HG03159 (cell line): ENCODE measurements at regions not wholly inside any gene's neighbourhood (a gene's known extent, or its start where the extent isn't known, plus 50 kb on each side); places are given as distances from the start of the nearest gene placed in this dataset.

Experiments
- ATAC-seq: cut with Tn5 transposase; IDR thresholded peaks from one replicate; pipeline ENCODE4 v1.9.1; 2021; ENCODE audit warnings: mild to moderate bottlenecking, moderate library complexity; ENCODE audit not compliant: unreplicated experiment

DNA sequence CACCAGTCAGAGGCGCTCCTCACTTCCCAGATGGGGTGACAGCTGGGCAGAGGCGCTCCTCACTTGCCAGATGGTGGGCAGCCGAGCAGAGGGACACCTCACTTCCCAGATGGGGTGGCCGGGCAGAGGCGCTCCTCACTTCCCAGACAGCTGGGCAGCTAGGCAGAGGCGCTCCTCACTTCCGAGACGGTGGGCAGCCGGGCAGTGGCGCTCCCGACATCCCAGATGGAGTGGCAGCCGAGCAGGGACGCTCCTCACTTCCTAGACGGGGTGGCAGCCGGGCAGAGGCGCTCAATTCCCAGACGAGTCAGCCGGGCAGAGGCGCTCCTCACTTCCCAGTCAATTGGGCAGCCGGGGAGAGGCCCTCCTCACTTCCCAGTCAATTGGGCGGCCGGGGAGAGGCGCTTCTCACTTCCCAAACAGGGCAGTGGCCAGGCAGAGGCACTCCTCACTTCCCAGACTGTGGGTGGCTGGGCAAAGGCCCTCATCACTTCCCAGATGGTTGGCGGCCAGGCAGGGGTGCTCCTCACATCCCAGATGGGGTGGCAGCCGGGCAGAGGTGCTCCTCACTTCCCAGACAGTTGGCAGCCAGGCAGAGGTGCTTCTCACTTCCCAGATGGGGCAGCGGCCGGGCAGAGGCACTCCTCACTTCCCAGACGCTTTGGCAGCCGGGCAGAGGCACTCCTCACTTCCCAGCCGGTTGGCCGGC, 143.8 kb upstream of the ARID2 start:
- ATAC-seq: no peak

DNA sequence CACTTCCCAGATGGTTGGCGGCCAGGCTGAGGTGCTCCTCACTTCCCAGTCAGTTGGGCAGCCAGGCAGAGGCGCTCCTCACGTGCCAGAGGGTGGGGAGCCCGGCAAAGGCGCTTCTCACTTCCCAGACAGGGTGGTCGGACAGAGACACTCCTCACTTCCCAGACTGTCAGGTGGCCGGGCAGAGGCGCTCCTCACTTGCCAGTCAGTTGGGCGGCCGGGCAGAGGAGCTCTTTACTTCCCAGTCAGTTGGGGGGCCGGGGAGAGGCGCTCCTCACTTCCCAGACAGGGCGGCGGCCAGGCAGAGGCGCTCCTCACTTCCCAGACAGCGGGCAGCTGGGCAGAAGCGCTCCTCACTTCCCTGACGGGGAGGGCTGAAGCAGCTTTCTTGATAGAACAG, 143.0 kb upstream of the ARID2 start:
- no peak for ATAC-seq

DNA sequence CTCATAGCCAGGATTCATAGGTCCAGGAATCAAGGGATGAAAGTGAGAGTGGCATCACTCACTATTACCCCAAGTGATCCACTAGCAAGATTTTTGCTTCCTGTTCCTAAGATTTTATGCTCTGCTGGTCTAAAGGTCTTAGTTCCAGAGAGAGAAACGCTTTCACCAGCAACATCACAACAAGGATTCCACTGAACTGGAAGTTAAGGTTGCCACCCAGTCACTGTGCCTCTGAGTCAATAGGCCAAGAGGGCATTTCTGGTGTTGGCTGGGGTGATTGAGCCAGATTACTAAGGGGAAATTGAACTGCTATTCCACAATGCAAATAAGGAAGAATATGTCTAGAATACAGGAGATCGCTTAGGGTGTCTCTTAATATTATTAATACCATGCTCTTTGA, 142.5 kb upstream of the ARID2 start:
- ATAC-seq: no peak

DNA sequence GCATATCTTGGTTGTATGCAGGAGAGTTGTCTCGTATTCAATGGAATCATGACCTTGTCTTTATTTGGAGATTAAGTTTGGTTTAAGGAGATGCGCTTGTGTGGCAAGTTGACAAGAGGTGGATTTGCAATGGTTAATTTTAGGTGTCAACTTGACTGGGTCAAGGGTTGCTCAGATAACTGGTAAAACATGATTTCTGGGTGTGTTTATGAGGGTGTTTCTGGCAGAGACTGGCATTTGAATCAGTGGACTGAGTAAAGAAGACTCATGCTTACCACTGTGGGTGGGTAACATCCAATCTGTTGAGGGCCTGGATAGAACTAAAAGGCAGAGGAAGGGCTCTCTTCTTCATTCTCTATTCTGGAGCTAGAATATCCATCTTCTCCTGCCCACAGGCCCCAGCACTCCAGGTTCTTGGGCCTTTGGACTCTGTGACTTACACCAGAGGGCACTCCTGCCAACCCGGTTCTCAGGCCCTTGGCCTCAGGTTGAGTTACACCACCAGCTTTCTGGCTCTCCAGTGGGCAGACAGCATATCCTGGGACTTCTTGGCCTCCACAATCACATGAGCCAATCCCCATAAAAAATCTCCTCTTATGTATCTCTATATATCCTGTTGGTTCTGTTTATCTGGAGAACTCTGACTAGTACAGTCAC, 141.5 kb upstream of the ARID2 start:
- no peak for ATAC-seq

DNA sequence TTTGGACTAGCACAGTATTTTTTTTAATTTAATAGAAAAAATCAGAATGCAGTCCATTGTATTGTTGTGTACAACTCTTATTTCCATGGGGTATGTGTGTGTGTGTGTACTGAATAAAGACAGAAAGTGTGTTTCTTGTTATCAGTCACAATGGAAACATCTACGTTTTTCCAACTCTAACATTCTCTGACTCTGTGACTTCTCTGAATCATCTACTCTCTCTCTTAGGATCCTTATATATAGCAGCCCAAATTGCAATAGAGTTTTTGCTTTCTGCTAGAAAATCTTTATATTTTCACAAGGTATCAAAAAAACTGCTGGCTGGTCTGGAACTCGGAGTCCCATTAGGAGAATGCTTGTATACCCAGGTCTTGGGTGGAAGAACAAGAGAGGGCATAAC, 138.9 kb upstream of the ARID2 start:
- no peak for ATAC-seq

DNA sequence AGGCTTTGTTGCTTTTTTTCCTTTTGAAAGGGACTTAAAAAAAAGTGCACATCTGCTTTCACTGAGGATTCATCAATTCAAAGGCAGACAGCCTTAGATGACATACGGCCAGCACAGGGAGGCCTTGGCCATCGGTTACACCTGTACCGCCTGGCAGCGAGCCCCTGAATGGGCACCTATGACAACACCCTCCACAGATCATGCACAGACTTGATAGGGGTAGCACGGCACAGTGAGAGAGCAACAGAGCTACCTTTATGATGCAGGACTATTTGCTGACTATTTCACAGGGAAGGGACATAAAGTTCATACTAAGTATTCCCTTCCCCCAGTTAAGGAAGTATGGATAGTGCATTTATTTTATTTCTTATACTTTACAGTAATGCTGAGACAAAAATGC, 137.9 kb upstream of the ARID2 start:
- no peak for ATAC-seq

DNA sequence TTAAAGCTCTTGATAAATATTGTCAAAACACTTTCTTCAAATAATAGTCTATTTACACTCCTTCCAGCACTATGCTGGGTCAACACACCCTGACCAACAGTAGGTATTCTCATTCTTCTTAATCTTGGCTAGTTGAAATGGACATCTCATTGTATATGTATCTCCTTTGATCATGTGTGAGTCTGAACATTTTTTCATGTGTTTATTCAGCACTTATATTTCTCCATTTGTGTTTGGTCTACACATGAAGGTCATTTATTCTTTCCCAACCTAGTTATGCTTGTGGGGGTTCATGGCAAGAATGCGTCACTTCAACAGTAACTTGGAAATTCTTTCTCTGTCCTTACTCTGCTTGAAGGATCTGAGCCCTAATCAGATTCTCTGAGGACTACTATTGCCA, 133.1 kb upstream of the ARID2 start:
- ATAC-seq: no peak

DNA sequence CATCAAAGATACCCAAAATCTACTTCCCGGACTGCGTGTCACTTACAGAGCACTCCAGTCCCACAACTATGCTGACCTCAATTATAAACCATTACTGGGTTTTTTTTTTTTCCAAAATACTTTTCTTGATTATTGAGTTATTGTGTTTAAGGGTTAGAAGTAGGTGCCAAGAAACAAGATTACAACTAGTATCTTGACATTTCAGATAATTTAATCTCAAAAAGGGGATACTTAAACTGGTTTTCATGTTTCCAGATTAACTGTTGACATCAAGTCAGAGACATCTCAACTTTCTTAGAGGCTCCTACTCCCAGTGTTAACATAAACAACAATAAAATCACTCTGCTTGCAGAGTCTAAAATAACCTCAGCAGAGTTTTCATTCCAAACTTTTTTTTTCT, 131.2 kb upstream of the ARID2 start:
- ATAC-seq: no peak

DNA sequence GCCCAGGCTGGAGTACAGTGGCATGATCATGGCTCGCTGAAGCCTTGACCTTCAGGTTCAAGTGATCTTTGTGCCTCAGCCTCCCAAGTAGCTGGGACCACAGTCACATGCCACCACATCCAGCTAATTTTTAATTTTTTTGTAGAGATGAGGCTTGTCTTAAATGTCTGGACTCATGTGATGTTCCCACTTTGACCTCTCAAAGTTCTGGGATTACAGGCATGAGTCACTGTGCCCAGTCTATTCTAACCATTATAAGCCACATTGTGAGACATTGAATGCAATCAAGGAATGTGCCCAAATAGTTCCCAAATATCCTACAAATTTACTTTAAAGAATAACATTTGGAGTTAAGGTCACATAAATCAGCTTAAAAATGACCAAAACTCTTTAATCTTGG, 130.7 kb upstream of the ARID2 start:
- no peak for ATAC-seq

DNA sequence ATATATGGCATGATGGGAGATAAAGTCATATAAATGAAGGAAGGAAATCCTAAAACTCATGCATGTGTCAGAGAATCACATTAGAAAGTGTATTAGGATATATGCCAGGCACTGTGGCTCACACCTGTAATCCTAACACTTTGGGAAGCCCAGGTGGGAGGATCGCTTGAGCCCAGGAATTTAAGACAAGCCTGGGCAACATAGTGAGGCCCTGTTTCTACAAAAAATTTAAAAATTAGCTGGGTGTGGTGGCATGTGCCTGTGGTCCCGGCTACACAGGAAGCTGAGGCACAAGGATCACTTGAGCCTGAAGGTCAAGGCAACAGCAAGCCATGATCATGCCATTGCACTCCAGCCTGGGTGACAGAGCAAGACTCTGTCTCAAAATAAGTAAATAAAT, 130.3 kb upstream of the ARID2 start:
- ATAC-seq: no peak

DNA sequence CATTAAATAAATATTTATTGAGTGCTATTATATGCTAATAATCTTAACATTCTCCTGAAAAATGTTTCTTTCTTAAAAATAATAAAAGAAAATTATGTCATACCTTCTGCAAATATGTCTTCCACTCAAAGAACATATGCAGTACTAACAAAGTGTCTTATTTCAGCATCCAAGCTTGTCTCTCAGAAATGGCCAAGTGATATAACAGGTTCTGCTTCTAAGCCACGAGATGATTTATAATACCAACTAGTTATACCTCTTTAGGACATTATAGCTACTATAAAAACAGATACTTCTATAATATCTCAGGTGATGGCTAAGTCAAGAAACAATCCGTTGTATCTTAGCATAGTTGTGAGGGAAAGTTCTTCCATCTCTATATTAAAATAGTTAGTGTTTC, 128.1 kb upstream of the ARID2 start:
- ATAC-seq: no peak

DNA sequence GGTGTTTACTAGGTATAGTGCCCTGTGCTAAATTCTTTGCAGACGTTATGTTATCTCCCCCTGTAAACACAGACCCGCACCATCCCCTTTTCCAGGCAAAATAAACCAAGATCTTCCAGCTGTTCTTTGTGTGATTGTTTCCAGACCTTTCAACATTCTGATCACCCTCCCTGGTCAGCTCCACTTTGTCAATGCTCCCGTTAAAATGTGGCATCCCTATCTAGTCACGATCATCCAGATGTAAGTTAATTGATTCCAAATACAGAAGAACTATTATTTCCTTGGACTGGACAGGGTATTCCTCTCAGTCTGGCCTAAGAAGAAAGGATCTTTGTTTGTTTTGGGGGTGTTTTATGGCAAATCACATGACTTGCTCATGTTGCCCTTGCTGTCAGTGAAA, 127.6 kb upstream of the ARID2 start:
- ATAC-seq: no peak

DNA sequence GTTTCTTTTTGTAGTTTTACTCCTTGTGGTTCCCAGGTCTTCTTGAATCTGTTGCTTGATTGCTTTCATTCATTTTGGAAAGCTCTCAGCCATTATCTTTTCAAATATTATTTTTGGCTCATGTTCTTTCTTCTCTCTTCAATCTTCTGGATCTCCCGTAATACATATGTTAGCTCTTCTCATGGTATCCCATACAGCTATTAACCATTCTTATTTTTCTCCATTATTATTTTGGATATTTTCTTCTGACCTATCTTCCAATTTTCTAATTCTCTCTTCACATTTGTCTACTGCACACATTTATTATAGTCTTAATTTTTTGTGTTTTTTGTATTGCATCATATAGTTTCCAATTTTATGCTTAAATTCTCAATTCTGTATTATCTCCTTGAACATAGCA, 123.9 kb upstream of the ARID2 start:
- no peak for ATAC-seq

DNA sequence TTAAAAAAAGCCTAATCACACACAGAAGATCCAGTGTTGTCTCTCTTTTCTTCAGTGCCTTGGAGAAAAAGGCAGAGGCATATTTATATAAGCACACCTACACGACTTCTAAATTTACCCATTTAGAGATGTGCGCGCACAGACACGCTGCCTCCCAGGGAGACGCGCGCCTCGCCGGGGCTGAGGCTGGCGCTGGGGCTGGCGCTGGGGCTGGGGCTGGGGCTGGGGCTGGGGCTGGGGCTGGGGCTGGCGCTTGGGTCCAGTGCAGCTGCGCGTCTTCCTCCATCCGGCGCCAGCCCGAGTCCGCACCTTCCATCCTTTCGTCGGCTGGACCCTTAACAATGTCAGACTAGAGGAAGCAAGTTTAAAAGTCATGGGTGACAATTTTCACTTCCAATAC, 118.4 kb upstream of the ARID2 start:
- ATAC-seq: no peak

DNA sequence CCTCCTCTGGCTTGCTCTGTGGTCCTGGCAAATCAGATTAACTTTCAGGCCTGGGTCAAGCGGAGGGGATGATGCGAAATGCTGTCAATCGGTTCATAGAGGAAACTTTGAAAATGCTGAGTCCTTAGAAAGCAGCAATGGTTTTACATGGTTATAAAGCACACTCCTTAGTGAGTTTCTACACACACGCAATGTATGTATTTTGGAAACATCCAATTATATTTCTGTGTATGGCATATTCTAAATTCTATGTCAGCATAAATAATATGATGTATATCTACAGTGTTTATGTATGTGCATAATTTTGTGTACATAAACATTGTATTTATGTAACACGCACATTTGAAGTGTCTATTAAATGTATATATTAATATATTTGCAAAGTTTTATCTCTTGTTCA, 118.0 kb upstream of the ARID2 start:
- no peak for ATAC-seq

DNA sequence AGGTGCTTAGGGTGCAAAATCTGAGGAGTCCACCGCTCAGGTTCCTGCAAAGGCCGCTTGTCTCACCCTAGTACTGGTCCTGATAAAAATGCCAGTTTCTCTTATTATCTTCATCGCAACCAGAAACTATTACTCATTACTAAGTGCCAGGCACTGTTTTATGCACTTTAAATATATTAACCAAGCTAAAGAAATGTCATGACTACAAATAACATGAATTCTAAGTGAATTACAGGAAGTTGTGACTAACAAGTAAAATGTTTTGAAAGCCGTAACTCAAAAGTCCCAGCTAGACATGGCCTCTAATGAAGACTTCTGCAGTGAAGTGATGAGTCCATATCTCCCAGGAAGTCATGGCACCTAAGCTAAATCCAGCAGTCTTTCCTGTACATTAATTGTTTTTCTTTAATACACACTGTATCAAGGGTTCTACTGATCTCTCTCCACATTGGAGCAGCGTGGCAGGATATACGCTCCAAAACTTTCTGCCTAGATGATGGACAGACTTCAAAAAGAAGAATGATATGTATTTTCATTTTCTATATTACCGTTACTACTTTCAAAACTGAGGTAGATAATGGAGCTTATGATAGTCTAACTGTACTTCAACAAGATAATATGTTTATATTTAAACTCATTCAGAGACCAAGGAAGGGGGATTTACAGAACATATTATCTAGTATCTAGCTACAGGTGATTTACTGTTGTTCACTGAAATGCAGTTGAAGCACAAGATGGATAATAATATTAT, 117.3 kb upstream of the ARID2 start:
- ATAC-seq: no peak

DNA sequence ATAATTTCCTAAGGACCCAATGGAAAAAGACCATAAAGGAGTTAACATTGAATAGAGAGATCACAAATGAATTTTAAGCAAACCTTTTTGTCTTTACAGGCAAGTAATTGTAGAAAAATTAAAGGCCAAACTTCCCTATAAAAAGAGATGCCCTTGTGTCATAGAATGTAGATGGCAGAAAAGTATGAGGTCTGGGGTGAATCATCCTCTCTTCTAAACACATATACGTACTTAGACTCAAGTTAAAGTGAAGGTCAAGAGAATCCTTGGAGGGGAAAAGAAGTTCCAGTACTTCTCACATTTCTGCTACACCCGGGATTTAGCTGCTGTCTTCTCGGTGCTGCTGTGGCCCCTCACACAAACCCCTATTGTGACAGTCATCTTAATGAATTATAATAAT, 116.2 kb upstream of the ARID2 start:
- ATAC-seq: no peak

DNA sequence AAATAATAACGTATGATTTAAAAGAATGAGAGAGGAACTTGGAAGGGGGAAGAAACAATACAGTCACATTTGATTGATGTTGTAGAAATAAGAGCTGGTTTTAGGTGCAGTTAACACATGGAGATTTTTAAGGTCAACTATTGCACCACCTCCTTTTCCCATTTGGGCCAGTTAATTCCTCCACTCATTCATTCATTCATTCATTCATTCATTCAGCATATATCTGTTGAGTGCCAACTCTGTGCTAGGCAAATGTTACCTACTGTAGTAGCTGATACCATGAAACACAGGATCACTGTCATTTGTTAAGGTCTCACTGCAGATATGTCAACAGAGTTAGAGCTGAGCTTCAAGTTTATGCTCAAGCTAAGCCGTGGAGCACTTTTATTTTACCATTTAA, 115.7 kb upstream of the ARID2 start:
- ATAC-seq: no peak

DNA sequence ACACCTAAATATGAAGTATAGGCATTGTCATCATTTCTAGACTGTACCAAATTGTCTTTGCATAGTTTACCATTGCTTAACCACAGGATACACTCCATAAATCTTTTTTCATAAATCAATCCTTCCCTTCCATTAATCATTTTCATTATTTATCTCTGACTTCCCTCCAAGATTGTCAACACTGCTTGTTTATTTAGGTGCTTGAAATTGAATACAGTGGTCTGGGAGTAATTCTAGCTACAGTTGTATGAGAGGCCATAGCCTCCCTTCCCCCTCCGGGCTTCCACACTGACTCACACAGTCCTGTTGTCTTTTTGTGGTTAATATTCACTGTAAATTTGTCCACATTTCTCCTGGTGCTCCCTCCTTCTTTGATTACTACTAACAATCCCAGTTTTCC, 114.2 kb upstream of the ARID2 start:
- ATAC-seq: no peak

DNA sequence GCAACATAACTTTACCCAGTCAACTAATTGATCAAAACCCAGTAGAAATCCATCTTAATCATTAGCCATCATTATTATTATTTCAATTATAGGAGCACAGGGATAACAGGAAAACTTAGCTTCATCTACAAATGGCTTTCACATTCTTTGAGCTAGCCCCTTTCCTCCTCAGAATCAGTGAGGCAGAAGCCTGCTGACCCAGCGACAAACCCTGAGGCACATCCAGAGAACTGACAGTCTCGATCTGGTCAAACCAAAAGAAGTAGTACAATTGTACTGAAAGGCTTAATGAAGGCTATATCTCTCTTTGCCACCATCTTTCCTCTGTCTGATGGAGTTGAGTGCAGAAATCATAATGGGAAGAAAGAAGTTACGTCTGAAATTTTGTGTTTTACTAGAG, 109.8 kb upstream of the ARID2 start:
- ATAC-seq: no peak

DNA sequence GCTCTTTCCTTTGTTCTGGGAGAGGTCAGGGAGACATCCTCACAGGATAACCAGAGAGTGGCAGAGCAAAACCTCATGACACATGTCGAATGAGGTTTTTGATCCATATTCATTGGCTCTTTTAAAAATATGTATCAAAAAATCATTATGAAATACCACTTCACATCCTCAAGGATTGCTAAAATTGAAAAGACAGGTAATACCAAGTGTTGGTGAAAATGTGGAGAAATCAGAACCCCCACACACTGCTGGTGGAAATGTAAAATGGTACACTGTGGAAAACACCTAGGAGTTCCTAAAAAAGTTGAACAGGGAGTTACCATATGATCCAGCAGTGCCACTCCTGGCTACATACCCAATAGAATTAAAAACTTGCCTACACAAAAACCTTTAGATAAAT, 107.8 kb upstream of the ARID2 start:
- ATAC-seq: no peak

DNA sequence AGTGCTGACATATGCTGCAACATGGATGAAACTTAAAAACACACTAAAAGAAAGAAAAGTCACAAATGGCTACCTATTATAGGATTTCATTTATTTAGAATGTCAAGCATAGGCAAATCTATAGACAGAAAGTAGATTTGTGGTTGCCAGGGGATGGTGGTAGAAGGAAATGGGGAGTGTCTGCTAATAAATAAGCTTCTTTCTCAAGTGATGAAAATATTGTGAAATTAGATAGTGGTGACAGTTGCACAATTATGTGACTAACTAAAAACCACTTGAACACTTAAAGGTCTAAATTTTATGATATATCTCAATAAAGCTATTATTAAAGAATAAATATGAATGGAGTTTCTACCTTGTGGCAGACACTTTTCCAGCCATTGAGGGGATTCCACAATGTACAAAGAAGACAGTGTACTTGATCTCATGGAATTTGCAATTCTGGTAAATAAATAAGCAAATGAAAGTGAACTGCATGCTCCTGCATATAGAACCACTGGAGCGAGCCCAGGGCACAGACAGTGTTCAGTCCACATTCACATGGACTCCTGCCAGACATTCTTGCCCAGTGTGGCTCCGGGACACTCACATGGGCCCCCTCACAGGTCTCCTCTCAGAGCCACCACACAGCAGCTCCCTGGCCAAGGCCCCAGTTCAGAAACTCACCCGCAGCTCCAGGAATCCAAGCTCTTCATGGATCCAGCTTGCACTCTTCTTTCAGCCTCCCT, 107.1 kb upstream of the ARID2 start:
- ATAC-seq: no peak
